ENCODE measurements at regions not wholly inside any gene's neighbourhood (a gene's known extent, or its start where the extent isn't known, plus 50 kb on each side); places are given as distances from the start of the nearest gene placed in this dataset.

DNA sequence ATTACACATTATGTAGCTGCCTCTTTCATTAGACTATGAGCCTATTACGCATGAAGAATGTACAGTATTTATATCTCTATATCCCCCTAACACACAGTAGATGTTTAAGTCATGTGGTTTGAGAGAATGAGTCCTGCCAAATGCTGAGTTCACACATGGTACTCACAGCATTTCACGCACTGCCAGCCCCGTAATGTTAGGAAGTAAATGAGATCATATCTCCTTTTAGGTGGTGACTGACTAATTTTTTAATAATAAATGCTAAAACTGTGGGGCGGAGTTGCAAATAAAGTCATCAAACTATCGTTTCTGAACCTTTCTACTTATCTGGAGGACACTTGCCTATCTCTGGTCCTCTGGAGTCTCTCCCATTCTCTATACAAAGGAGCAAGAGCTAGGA lies 343.8 kb downstream of the ADAMTS20 start:
- TF ChIP-seq, protein P1, sequence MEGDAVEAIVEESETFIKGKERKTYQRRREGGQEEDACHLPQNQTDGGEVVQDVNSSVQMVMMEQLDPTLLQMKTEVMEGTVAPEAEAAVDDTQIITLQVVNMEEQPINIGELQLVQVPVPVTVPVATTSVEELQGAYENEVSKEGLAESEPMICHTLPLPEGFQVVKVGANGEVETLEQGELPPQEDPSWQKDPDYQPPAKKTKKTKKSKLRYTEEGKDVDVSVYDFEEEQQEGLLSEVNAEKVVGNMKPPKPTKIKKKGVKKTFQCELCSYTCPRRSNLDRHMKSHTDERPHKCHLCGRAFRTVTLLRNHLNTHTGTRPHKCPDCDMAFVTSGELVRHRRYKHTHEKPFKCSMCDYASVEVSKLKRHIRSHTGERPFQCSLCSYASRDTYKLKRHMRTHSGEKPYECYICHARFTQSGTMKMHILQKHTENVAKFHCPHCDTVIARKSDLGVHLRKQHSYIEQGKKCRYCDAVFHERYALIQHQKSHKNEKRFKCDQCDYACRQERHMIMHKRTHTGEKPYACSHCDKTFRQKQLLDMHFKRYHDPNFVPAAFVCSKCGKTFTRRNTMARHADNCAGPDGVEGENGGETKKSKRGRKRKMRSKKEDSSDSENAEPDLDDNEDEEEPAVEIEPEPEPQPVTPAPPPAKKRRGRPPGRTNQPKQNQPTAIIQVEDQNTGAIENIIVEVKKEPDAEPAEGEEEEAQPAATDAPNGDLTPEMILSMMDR (optimal IDR thresholded peaks at IDR 0.05 in 1 of 3, IDR thresholded peaks at IDR 0.05 in 1 of 3, conservative IDR thresholded peaks at IDR 0.05 in 1 of 3; ENCODE audit: extremely low read depth in 1 of 3, insufficient read depth in 2 of 3, low read length in 3 of 3) = no peak
- TF ChIP-seq EZH2 (IDR thresholded peaks at IDR 0.05; ENCODE audit: low read length) = no peak

Measured in keratinocyte (primary cell).